K562 (cell line): ENCODE measurements at regions not wholly inside any gene's neighbourhood (a gene's known extent, or its start where the extent isn't known, plus 50 kb on each side); places are given as distances from the start of the nearest gene placed in this dataset.

ENCODE experiments used
- ATAC-seq: fragments of 200-7000 bp; cut with Tn5 transposase; 3 replicates; pipeline ENCODE4 v1.9.1; 2020; ENCODE audit warnings: moderate library complexity
- BruUV-seq: library from RNA; stranded (reverse); fragments of 400-500 nt; replicated peaks from 2 replicates; lab custom pipeline; 2021; lab: Mats Ljungman, UMichigan
- CTCF ChIA-PET: fragments of 300-600 bp; formaldehyde crosslinking; extraction: SDS; loops from one replicate; lab custom pipeline; 2021; ENCODE audit warnings: low intra/inter-chr PET ratio; lab: Yijun Ruan, JAX
- POLR2A ChIA-PET: fragments of 300-600, 350-650 bp; sonication (Branson Sonifier 250); formaldehyde crosslinking; extraction: SDS; loops from one replicate; lab custom pipeline; 2021; ENCODE audit warnings: antibody characterized with exemption, inconsistent platforms; lab: Yijun Ruan, JAX
- DNase-seq, 4 experiments: peaks; one replicate each; pipeline versions ENCODE4 v3.0.0 to v3.0.0-alpha.2; 2011 to 2018; ENCODE audit warnings: low spot score in 3 of 4, mixed read lengths in 3 of 4; ENCODE audit errors: extremely low read depth in 1 of 4
- FAIRE-seq: peaks from 2 replicates; lab custom pipeline; 2011; peaks lifted over from hg19 to GRCh38; lab: Jason Lieb, UNC
- H2AFZ ChIP-seq: 2 replicates; pipeline ENCODE4 v1.6.0; 2011; ENCODE audit warnings: low read depth, low read length, control low read depth, inconsistent platforms
- H3K27ac ChIP-seq: fragments of 200-600 bp; 3 replicates; pipeline ENCODE4 v1.8.0; 2011; ENCODE audit warnings: low read depth, mild to moderate bottlenecking, control low read depth, inconsistent platforms, low read length, moderate library complexity, mixed read lengths; ENCODE audit errors: extremely low read depth
- H3K27me3 ChIP-seq, 2 experiments: fragments of 300-600 bp in 1 of 2; 2 replicates in 1 of 2; 3 replicates in 1 of 2; pipeline versions ENCODE4 v1.6.0 to v1.8.0; 2011; ENCODE audit warnings: inconsistent platforms in 2 of 2, low read length in 2 of 2, mild to moderate bottlenecking in 1 of 2, mixed read lengths in 1 of 2, moderate library complexity in 1 of 2; ENCODE audit not compliant: control insufficient read depth in 2 of 2, insufficient read depth in 2 of 2
- H3K36me3 ChIP-seq: fragments of 300-600 bp; 3 replicates; pipeline ENCODE4 v1.8.0; 2011; ENCODE audit warnings: mild to moderate bottlenecking, low read length, inconsistent platforms; ENCODE audit not compliant: control insufficient read depth, insufficient read depth
- H3K4me1 ChIP-seq, 2 experiments: fragments of 200-600 bp in 1 of 2; replicated peaks in 1 of 2; 2 replicates in 1 of 2; 3 replicates in 1 of 2; pipeline versions ENCODE4 v1.5.1 to v1.8.0; 2011; ENCODE audit warnings: inconsistent platforms in 2 of 2, low read length in 2 of 2, mild to moderate bottlenecking in 1 of 2, mixed read lengths in 1 of 2, moderate library complexity in 1 of 2; ENCODE audit not compliant: control insufficient read depth in 2 of 2, insufficient read depth in 2 of 2
- H3K4me2 ChIP-seq: 2 replicates; pipeline ENCODE4 v1.6.1; 2011; ENCODE audit warnings: low read length, control low read depth, inconsistent platforms, mixed read lengths; ENCODE audit not compliant: insufficient read depth
- H3K4me3 ChIP-seq: fragments of 200-600 bp; sonication (generic), shearing (Covaris generic); 2 replicates; pipeline ENCODE4 v1.5.1; 2016; ENCODE audit warnings: control low read depth, inconsistent platforms
- H3K79me2 ChIP-seq: fragments of 200-600 bp; 3 replicates; pipeline ENCODE4 v1.8.0; 2011; ENCODE audit warnings: low read length, inconsistent platforms; ENCODE audit not compliant: control insufficient read depth, insufficient read depth
- H3K9ac ChIP-seq, 2 experiments: 2 replicates each; pipeline versions ENCODE4 v1.6.0 to v1.6.1; 2011; ENCODE audit warnings: low read depth in 2 of 2, low read length in 2 of 2, control low read depth in 1 of 2, inconsistent platforms in 1 of 2, mild to moderate bottlenecking in 1 of 2, mixed read lengths in 1 of 2; ENCODE audit not compliant: insufficient read depth in 1 of 2
- H3K9me1 ChIP-seq: one replicate; pipeline ENCODE4 v1.6.0; 2011; ENCODE audit warnings: inconsistent platforms, mild to moderate bottlenecking, low read length, moderate library complexity; ENCODE audit not compliant: control insufficient read depth, insufficient read depth
- H3K9me3 ChIP-seq: replicated peaks from 2 replicates; pipeline ENCODE4 v1.5.1; 2011; ENCODE audit warnings: low read depth, low read length, inconsistent platforms; ENCODE audit not compliant: control insufficient read depth, insufficient read depth
- H4K20me1 ChIP-seq: replicated peaks from 2 replicates; pipeline ENCODE4 v1.6.1; 2011; ENCODE audit warnings: low read length, inconsistent platforms, mixed read lengths; ENCODE audit not compliant: control insufficient read depth, insufficient read depth
- CBX5 ChIP-seq: IDR thresholded peaks from 2 replicates; pipeline ENCODE4 v1.6.1; 2014; ENCODE audit warnings: low read depth, borderline replicate concordance
- CEBPB ChIP-seq: fragments of 450-650 bp; IDR thresholded peaks from 2 replicates; pipeline ENCODE4 v1.6.1; 2016; ENCODE audit warnings: missing genetic modification characterization, missing compliant biosample characterization
- ELK3 ChIP-seq: fragments of 450-650 bp; formaldehyde crosslinking; IDR thresholded peaks from 2 replicates; pipeline ENCODE4 v1.4.0; 2020; ENCODE audit warnings: mild to moderate bottlenecking
- ERF ChIP-seq: fragments of 450-650 bp; formaldehyde crosslinking; IDR thresholded peaks from 2 replicates; pipeline ENCODE4 v1.4.0; 2020; ENCODE audit warnings: mild to moderate bottlenecking, mixed read lengths
- ETV5 ChIP-seq: sonication (generic); formaldehyde crosslinking; IDR thresholded peaks from 2 replicates; pipeline ENCODE4 v1.4.0; 2020; ENCODE audit warnings: low read depth, mild to moderate bottlenecking, missing genetic modification reagents
- HDAC6 ChIP-seq: IDR thresholded peaks from 2 replicates; pipeline ENCODE4 v1.6.1; 2012; ENCODE audit warnings: low read depth, mild to moderate bottlenecking, control low read depth, inconsistent platforms, low read length, moderate library complexity
- MTF1 ChIP-seq: fragments of 250-450 bp; sonication (Bioruptor Pico); IDR thresholded peaks from 2 replicates; pipeline ENCODE4 v1.9.0; 2021; ENCODE audit warnings: moderate library complexity, mild to moderate bottlenecking, inconsistent platforms, borderline replicate concordance
- NFIX ChIP-seq: fragments of 250-450 bp; sonication (Bioruptor Pico); IDR thresholded peaks from 2 replicates; pipeline ENCODE4 v1.4.0; 2020; ENCODE audit warnings: low read depth, mild to moderate bottlenecking, moderate library complexity
- NFXL1 ChIP-seq: fragments of 450-650 bp; formaldehyde crosslinking; IDR thresholded peaks from 2 replicates; pipeline ENCODE4 v1.4.0; 2021; ENCODE audit warnings: mild to moderate bottlenecking
- NONO ChIP-seq, 2 experiments: fragments of 200-400 bp in 1 of 2; fragments of 450-650 bp in 1 of 2; formaldehyde crosslinking in 1 of 2; IDR thresholded peaks; 2 replicates each; pipeline ENCODE4 v1.6.1; 2017; ENCODE audit warnings: low read depth in 2 of 2, mild to moderate bottlenecking in 2 of 2, moderate library complexity in 2 of 2, low read length in 1 of 2
- NR1H2 ChIP-seq: sonication (generic); formaldehyde crosslinking; IDR thresholded peaks from 2 replicates; pipeline ENCODE4 v1.4.0; 2020; ENCODE audit warnings: mild to moderate bottlenecking, missing genetic modification reagents
- PHF8 ChIP-seq: fragments of 200-600 bp; sonication (generic); IDR thresholded peaks from 2 replicates; pipeline ENCODE4 v1.6.1; 2012; ENCODE audit warnings: mixed run types, mild to moderate bottlenecking, inconsistent platforms, low read length, moderate library complexity, borderline replicate concordance
- PPARD ChIP-seq: fragments of 250-450 bp; sonication (Bioruptor Pico); IDR thresholded peaks from 2 replicates; pipeline ENCODE4 v1.8.0; 2022; ENCODE audit warnings: inconsistent platforms, mild to moderate bottlenecking, moderate library complexity
- PREB ChIP-seq: sonication (generic); formaldehyde crosslinking; IDR thresholded peaks from 2 replicates; pipeline ENCODE4 v1.8.1; 2023; ENCODE audit warnings: mild to moderate bottlenecking, missing genetic modification reagents
- SIN3A ChIP-seq, 2 experiments: fragments of 150-350 bp in 1 of 2; IDR thresholded peaks; 2 replicates each; pipeline ENCODE4 v1.6.1; 2011 to 2016; ENCODE audit warnings: borderline replicate concordance in 2 of 2, low read depth in 2 of 2, low read length in 2 of 2, mild to moderate bottlenecking in 2 of 2, moderate library complexity in 2 of 2; ENCODE audit not compliant: control insufficient read depth in 1 of 2
- USF1 ChIP-seq: sonication (generic); formaldehyde crosslinking; IDR thresholded peaks from 2 replicates; pipeline ENCODE4 v1.9.0; 2022; ENCODE audit warnings: mild to moderate bottlenecking, missing genetic modification reagents
- ZBTB2 ChIP-seq: fragments of 450-650 bp; IDR thresholded peaks from 2 replicates; pipeline ENCODE4 v1.6.1; 2016; ENCODE audit warnings: antibody characterized with exemption
- ZNF121 ChIP-seq: sonication (generic); formaldehyde crosslinking; conservative IDR thresholded peaks from 2 replicates; pipeline ENCODE4 v1.8.0; 2022; ENCODE audit warnings: missing genetic modification reagents
- ZNF146 ChIP-seq: IDR thresholded peaks from one replicate; pipeline ENCODE4 v1.6.1; 2018; ENCODE audit warnings: missing compliant biosample characterization; ENCODE audit not compliant: unreplicated experiment
- WGBS: fragments of 100-300 bp; shearing (Covaris generic); methylation state at CpG from one replicate; pipeline ENCODE4 v1.1.6; 2016; ENCODE audit warnings: low coverage, mixed read lengths; ENCODE audit not compliant: insufficient coverage; ENCODE audit errors: missing lambda C conversion rate; 5-methylcytosine and 5-hydroxymethylcytosine counted together
- in situ Hi-C: fragments of 300-500 bp; cut with MboI; formaldehyde crosslinking; loops from 4 replicates; pipeline ENCODE4 v1.15.0; 2018; ENCODE audit warnings: inconsistent platforms, mixed read lengths
- intact Hi-C: fragments of 100-400 bp; cut with micrococcal nuclease; formaldehyde crosslinking; loops from 2 replicates; pipeline ENCODE4 v1.14.2; 2022

DNA sequence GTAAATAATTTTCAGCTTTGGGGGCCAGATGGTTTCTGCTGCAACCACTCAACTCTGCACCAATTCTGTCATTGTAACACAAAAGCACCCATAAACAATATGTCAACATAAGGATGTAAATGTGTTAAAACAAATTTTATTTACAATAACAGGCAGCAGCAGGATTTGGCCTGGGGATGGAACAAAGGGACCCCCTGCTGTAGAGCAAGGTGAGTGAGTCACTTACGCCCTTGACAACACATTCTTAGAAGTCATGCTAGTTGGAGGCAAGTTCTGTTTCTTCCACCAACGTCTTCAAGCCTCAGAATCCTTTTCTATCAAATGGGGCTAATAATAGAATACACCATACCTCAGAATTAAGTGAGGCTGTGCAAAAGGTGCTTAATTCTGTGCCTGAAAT, 610.2 kb upstream of the SYT4 start:
- Histone ChIP-seq H4K20me1 (no peaks in the 10 kb centered on the region), H3K4me2 (no peak overlapping the region), H3K4me1 (no peaks in the 10 kb centered on the region), H3K4me3 (no peak overlapping the region), H2AFZ (no peak overlapping the region), H3K79me2 (no peaks in the 10 kb centered on the region), H3K27me3 (no peaks in the 10 kb centered on the region), H3K27ac (no peak overlapping the region), H3K9me1 (no peaks in the 10 kb centered on the region), H3K36me3 (no peaks in the 10 kb centered on the region), H3K9me3 (no peaks in the 10 kb centered on the region), H3K9ac (no peak overlapping the region)
- no TSS peak for BruUV-seq
- 0% methylated on average over 2 of the region's 2 CpGs for WGBS
- ChIA-PET POLR2A (no interaction called here), CTCF (no interaction called here)
- no peak for ATAC-seq
- in situ Hi-C loops (no loop called here), intact Hi-C loops (no loop called here)
- FAIRE-seq, result no peak
- DNase-seq, result no peak
- TF ChIP-seq PREB (CRISPR knock-in tag) (no peak), NONO (IDR thresholded peaks at IDR 0.05; ENCODE audit: low read depth in 2 of 2, low read length in 1 of 2) (no peak), NFIX (CRISPR knock-in tag) (no peak), CEBPB (no peak), SIN3A (IDR thresholded peaks at IDR 0.05; ENCODE audit: borderline replicate concordance in 2 of 2, control insufficient read depth in 1 of 2, low read depth in 2 of 2, low read length in 2 of 2) (no peak), PPARD (no peak), ZNF121 (CRISPR knock-in tag) (no peak), CBX5 (no peak), NFXL1 (no peak), MTF1 (CRISPR knock-in tag) (no peak), ZBTB2 (no peak), ETV5 (no peak), ELK3 (CRISPR knock-in tag) (no peak), ERF (CRISPR knock-in tag) (no peak), PHF8 (no peak), ZNF146 (no peak), NR1H2 (CRISPR knock-in tag) (no peak), USF1 (CRISPR knock-in tag) (no peak), HDAC6 (no peak)
